Loucy (cell line): ENCODE measurements at regions not wholly inside any gene's neighbourhood (a gene's known extent, or its start where the extent isn't known, plus 50 kb on each side); places are given as distances from the start of the nearest gene placed in this dataset.

ENCODE experiments used
- CTCF ChIP-seq: fragments of 200-600 bp; sonication (generic); conservative IDR thresholded peaks from 2 replicates; pipeline ENCODE4 v1.5.1; 2014; ENCODE audit warnings: mild to moderate bottlenecking, antibody characterized with exemption, low read length
- EZH2phosphoT487 ChIP-seq: fragments of 200-600 bp; IDR thresholded peaks from 2 replicates; pipeline ENCODE4 v1.6.1; 2018; ENCODE audit warnings: antibody characterized with exemption, mild to moderate bottlenecking, moderate library complexity, borderline replicate concordance

DNA sequence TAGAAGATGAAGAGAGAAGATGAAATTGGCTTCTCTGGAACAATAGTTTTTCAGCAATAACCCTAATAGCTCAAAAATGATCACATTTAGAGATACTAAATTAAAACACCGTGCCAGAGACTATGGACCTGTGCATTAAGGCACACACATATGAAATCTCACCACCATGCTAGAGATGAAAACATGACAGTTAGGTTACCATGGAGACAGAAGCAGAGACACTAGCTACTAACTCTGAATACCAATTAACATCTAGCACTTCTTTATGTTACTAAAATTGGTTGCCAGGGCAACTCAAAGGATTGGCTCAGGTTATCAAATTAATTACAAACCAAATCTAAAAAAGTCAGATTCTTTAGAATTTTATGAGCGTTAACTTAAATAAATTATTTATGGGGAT, 337.7 kb downstream of the PLK2 start:
- TF ChIP-seq CTCF, result no peak
- TF ChIP-seq EZH2phosphoT487, result no peak
